ENCODE measurements at regions not wholly inside any gene's neighbourhood (a gene's known extent, or its start where the extent isn't known, plus 50 kb on each side); places are given as distances from the start of the nearest gene placed in this dataset.

- no peak for DNase-seq (ENCODE audit: insufficient read length, low spot score, missing footprints)
- Histone ChIP-seq H3K36me3 (ENCODE audit: insufficient read depth, low read length) (no peaks in the 10 kb centered on the region), H2AFZ (ENCODE audit: low read length) (no peak overlapping the region), H3K4me1 (ENCODE audit: insufficient read depth, low read length) (peaks cover 11% of the 10 kb centered on the region), H3K9me3 (ENCODE audit: low read depth, low read length) (no peaks in the 10 kb centered on the region), H4K20me1 (ENCODE audit: insufficient read depth, low read length) (no peaks in the 10 kb centered on the region), H3K27ac (ENCODE audit: low read depth, low read length) (no peak overlapping the region), H3K79me2 (ENCODE audit: insufficient read depth, low read length) (no peaks in the 10 kb centered on the region), H3K27me3 (ENCODE audit: insufficient read depth, low read length) (no peaks in the 10 kb centered on the region), H3K4me2 (ENCODE audit: insufficient read depth, low read length) (no peak overlapping the region), H3K4me3 (ENCODE audit: insufficient read depth, low read length) (no peak overlapping the region)
- TF ChIP-seq, protein P1, sequence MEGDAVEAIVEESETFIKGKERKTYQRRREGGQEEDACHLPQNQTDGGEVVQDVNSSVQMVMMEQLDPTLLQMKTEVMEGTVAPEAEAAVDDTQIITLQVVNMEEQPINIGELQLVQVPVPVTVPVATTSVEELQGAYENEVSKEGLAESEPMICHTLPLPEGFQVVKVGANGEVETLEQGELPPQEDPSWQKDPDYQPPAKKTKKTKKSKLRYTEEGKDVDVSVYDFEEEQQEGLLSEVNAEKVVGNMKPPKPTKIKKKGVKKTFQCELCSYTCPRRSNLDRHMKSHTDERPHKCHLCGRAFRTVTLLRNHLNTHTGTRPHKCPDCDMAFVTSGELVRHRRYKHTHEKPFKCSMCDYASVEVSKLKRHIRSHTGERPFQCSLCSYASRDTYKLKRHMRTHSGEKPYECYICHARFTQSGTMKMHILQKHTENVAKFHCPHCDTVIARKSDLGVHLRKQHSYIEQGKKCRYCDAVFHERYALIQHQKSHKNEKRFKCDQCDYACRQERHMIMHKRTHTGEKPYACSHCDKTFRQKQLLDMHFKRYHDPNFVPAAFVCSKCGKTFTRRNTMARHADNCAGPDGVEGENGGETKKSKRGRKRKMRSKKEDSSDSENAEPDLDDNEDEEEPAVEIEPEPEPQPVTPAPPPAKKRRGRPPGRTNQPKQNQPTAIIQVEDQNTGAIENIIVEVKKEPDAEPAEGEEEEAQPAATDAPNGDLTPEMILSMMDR (IDR thresholded peaks at IDR 0.05; ENCODE audit: extremely low read depth, low read depth, low read length): no peak
These were observed 163.1 kb downstream of the TTC8 start for GRCh38 chr14:88987516-88987915.

DNA sequence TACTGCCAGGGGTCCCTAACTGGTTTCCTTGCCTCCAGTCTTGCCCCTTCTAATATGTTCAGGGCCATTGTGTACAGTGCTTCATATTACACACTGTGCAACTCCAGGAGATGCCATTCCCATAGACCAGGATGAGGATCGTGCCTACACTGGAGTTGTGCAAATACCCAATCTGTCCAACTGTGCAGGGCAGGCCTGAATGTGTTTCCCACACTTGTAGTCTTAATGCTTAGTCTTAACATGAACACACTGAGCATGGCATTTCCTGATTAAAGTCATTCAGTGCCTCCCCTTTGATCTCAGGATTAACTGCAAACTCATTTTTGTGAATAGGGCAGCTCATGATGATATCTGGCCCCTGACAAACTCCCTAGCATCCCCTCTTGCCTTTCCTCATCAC lies 165.5 kb downstream of the TTC8 start:
- H3K27ac ChIP-seq (ENCODE audit: low read depth, low read length): no peak overlapping the region

DNA sequence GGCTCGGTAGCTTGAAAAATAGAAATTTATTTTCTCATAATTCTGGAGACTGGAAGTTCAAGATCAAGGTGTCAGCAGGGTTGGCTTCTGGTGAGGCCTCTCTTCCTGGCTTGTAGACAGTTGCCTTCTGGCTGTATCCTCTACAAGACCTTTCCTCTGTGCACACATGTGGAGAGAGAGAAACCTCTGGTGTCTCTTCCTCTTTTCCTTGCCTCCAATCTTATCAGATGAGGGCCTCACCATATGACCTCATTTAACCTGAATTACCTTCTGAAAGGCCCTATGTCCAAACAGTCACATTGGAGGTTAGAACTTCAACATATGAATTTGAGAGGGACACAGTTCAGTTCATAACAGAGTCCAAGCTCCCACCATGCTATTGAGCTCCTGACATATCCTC lies 166.4 kb downstream of the TTC8 start:
- no peaks in the 10 kb centered on the region for H3K79me2 ChIP-seq (ENCODE audit: insufficient read depth, low read length)
- no peak overlapping the region for H3K27ac ChIP-seq (ENCODE audit: low read depth, low read length)
- H3K36me3 ChIP-seq (ENCODE audit: insufficient read depth, low read length): no peaks in the 10 kb centered on the region

More for the DNA sequence above, 165.5 kb downstream of the TTC8 start:
- Histone ChIP-seq H3K9me3 (ENCODE audit: low read depth, low read length) (no peaks in the 10 kb centered on the region), H3K79me2 (ENCODE audit: insufficient read depth, low read length) (no peaks in the 10 kb centered on the region), H3K4me3 (ENCODE audit: insufficient read depth, low read length) (no peak overlapping the region), H4K20me1 (ENCODE audit: insufficient read depth, low read length) (no peaks in the 10 kb centered on the region), H2AFZ (ENCODE audit: low read length) (no peak overlapping the region), H3K36me3 (ENCODE audit: insufficient read depth, low read length) (no peaks in the 10 kb centered on the region), H3K4me2 (ENCODE audit: insufficient read depth, low read length) (no peak overlapping the region), H3K27me3 (ENCODE audit: insufficient read depth, low read length) (no peaks in the 10 kb centered on the region), H3K4me1 (ENCODE audit: insufficient read depth, low read length) (peaks cover 8% of the 10 kb centered on the region)
- DNase-seq (ENCODE audit: insufficient read length, low spot score, missing footprints): no peak
- TF ChIP-seq, protein P1 (IDR thresholded peaks at IDR 0.05; ENCODE audit: extremely low read depth, low read depth, low read length): no peak

DNA sequence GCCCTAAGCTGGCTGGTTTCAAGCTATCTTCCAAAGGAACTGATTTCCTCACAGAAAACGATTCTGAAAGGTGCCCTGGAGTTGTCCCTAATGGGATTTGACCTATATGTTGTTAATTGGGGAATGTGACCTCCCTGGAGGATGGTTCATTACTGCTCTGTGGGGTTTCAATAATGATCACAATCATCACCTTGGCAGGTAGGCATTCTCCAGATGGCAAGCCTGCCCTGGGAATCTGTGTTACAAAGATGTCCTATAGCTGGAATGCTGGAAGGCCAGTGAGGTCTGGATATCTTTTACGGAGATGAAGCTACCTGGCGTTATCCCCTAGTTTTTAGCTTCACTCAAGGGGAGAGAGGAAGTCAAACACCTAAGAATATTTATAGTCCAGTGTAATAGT lies 167.6 kb downstream of the TTC8 start:
- H2AFZ ChIP-seq (ENCODE audit: low read length): no peak overlapping the region
- H3K27ac ChIP-seq (ENCODE audit: low read depth, low read length): no peak overlapping the region
- no peaks in the 10 kb centered on the region for H3K79me2 ChIP-seq (ENCODE audit: insufficient read depth, low read length)
- H4K20me1 ChIP-seq (ENCODE audit: insufficient read depth, low read length): no peaks in the 10 kb centered on the region
- H3K4me3 ChIP-seq (ENCODE audit: insufficient read depth, low read length): no peak overlapping the region
- H3K9me3 ChIP-seq (ENCODE audit: low read depth, low read length): no peaks in the 10 kb centered on the region
- no peak overlapping the region for H3K4me2 ChIP-seq (ENCODE audit: insufficient read depth, low read length)
- TF ChIP-seq, protein P1 (IDR thresholded peaks at IDR 0.05; ENCODE audit: extremely low read depth, low read depth, low read length): no peak
- no peaks in the 10 kb centered on the region for H3K27me3 ChIP-seq (ENCODE audit: insufficient read depth, low read length)
- H3K4me1 ChIP-seq (ENCODE audit: insufficient read depth, low read length): peaks cover 21% of the 10 kb centered on the region
- no peak for DNase-seq (ENCODE audit: insufficient read length, low spot score, missing footprints)
- H3K36me3 ChIP-seq (ENCODE audit: insufficient read depth, low read length): no peaks in the 10 kb centered on the region

More for the DNA sequence above, 166.4 kb downstream of the TTC8 start:
- Histone ChIP-seq H3K4me2 (ENCODE audit: insufficient read depth, low read length) (no peak overlapping the region), H3K9me3 (ENCODE audit: low read depth, low read length) (no peaks in the 10 kb centered on the region), H4K20me1 (ENCODE audit: insufficient read depth, low read length) (no peaks in the 10 kb centered on the region), H2AFZ (ENCODE audit: low read length) (no peak overlapping the region), H3K27me3 (ENCODE audit: insufficient read depth, low read length) (no peaks in the 10 kb centered on the region), H3K4me3 (ENCODE audit: insufficient read depth, low read length) (no peak overlapping the region), H3K4me1 (ENCODE audit: insufficient read depth, low read length) (peaks cover 16% of the 10 kb centered on the region)
- no peak for DNase-seq (ENCODE audit: insufficient read length, low spot score, missing footprints)
- TF ChIP-seq, protein P1 (IDR thresholded peaks at IDR 0.05; ENCODE audit: extremely low read depth, low read depth, low read length): no peak
